H1 (cell line): ENCODE measurements at regions not wholly inside any gene's neighbourhood (a gene's known extent, or its start where the extent isn't known, plus 50 kb on each side); places are given as distances from the start of the nearest gene placed in this dataset.
A peak's percentile ranks its signal among the peaks of the same experiment; 100 is the strongest.

ENCODE experiments used
- CTCF ChIA-PET: fragments of 300-600 bp; sonication (Branson Sonifier 250); formaldehyde crosslinking; loops from one replicate; lab custom pipeline; 2021; ENCODE audit not compliant: partially characterized antibody; lab: Charles Lee
- POLR2A ChIA-PET: fragments of 300-600 bp; sonication (Branson Sonifier 250); formaldehyde crosslinking; loops from one replicate; lab custom pipeline; 2021; ENCODE audit warnings: inconsistent platforms; ENCODE audit not compliant: partially characterized antibody; lab: Charles Lee
- DNase-seq, 2 experiments: peaks; one replicate each; pipeline versions ENCODE4 v3.0.0 to v3.0.0-alpha.2; 2010 to 2022; ENCODE audit warnings: low spot score in 2 of 2, low read depth in 1 of 2, mixed read lengths in 1 of 2
- FAIRE-seq: peaks from 2 replicates; lab custom pipeline; 2011; peaks lifted over from hg19 to GRCh38; lab: Jason Lieb, UNC
- H2AFZ ChIP-seq: 2 replicates; pipeline ENCODE4 v1.8.1; 2012; ENCODE audit warnings: low read length, inconsistent platforms
- H2AK5ac ChIP-seq: 2 replicates; pipeline ENCODE4 v1.6.1; 2013; ENCODE audit warnings: low read depth, low read length
- H2BK120ac ChIP-seq: replicated peaks from 2 replicates; pipeline ENCODE3; 2013; ENCODE audit warnings: low read depth, low read length, inconsistent platforms
- H2BK12ac ChIP-seq: 2 replicates; pipeline ENCODE4 v1.6.1; 2013; ENCODE audit warnings: low read depth, low read length
- H2BK15ac ChIP-seq: 2 replicates; pipeline ENCODE4 v1.6.1; 2013; ENCODE audit warnings: low read length
- H2BK20ac ChIP-seq: 2 replicates; pipeline ENCODE4 v1.6.1; 2013; ENCODE audit warnings: low read length
- H2BK5ac ChIP-seq: 2 replicates; pipeline ENCODE4 v1.6.1; 2013; ENCODE audit warnings: low read depth, low read length
- H3K14ac ChIP-seq: 2 replicates; pipeline ENCODE4 v1.6.1; 2013; ENCODE audit warnings: inconsistent platforms; ENCODE audit not compliant: insufficient read length
- H3K18ac ChIP-seq: 2 replicates; pipeline ENCODE4 v1.6.1; 2013; ENCODE audit warnings: low read length; ENCODE audit errors: extremely low read depth
- H3K23ac ChIP-seq: 2 replicates; pipeline ENCODE4 v1.6.1; 2013; ENCODE audit warnings: inconsistent platforms; ENCODE audit not compliant: insufficient read length
- H3K23me2 ChIP-seq: 2 replicates; pipeline ENCODE4 v1.6.1; 2013; ENCODE audit warnings: low read depth, low read length
- H3K27ac ChIP-seq: 2 replicates; pipeline ENCODE4 v1.6.1; 2011; ENCODE audit warnings: low read depth, low read length, inconsistent platforms
- H3K27me3 ChIP-seq, 4 experiments: replicated peaks in 1 of 4; 1 replicate in 1 of 4; 2 replicates in 3 of 4; pipeline versions ENCODE4 v1.6.1 to v1.8.1; 2011 to 2013; ENCODE audit warnings: low read length in 3 of 4, mild to moderate bottlenecking in 3 of 4, inconsistent platforms in 2 of 4, mixed read lengths in 2 of 4, moderate library complexity in 1 of 4; ENCODE audit not compliant: control insufficient read depth in 3 of 4, insufficient read depth in 3 of 4; ENCODE audit errors: extremely low read depth in 1 of 4
- H3K36me3 ChIP-seq, 4 experiments: 2 replicates each; pipeline versions ENCODE4 v1.6.1 to v1.8.1; 2011 to 2013; ENCODE audit warnings: mild to moderate bottlenecking in 4 of 4, low read length in 3 of 4, moderate library complexity in 2 of 4, control low read depth in 1 of 4, inconsistent platforms in 1 of 4; ENCODE audit not compliant: insufficient read depth in 4 of 4, control insufficient read depth in 2 of 4
- H3K4ac ChIP-seq: replicated peaks from 2 replicates; pipeline ENCODE3; 2013; ENCODE audit warnings: low read length, low read depth, mixed read lengths, inconsistent platforms; ENCODE audit not compliant: insufficient read length
- H3K4me1 ChIP-seq, 4 experiments: replicated peaks in 1 of 4; 1 replicate in 1 of 4; 2 replicates in 3 of 4; pipeline versions ENCODE4 v1.6.1 to v1.8.1; 2011 to 2013; ENCODE audit warnings: low read length in 3 of 4, inconsistent platforms in 2 of 4, mixed read lengths in 1 of 4; ENCODE audit not compliant: insufficient read depth in 4 of 4, control insufficient read depth in 3 of 4
- H3K4me2 ChIP-seq, 2 experiments: 2 replicates each; pipeline versions ENCODE4 v1.6.1 to v1.8.1; 2011 to 2013; ENCODE audit warnings: low read depth in 2 of 2, low read length in 2 of 2, control low read depth in 1 of 2, inconsistent platforms in 1 of 2, mild to moderate bottlenecking in 1 of 2; ENCODE audit not compliant: insufficient read depth in 1 of 2
- H3K4me3 ChIP-seq, 4 experiments: fragments of 200-600, 300-600 bp in 1 of 4; sonication (generic), shearing (Covaris generic), sonication (Bioruptor Twin) in 1 of 4; 2 replicates each; pipeline versions ENCODE4 v1.5.1 to v1.8.1; 2011 to 2016; ENCODE audit warnings: low read length in 4 of 4, low read depth in 3 of 4, control low read depth in 2 of 4, inconsistent platforms in 2 of 4, mild to moderate bottlenecking in 2 of 4, mixed read lengths in 1 of 4, moderate library complexity in 1 of 4; ENCODE audit not compliant: insufficient read depth in 2 of 4; ENCODE audit errors: extremely low read depth in 1 of 4
- H3K56ac ChIP-seq: replicated peaks from 2 replicates; pipeline ENCODE3; 2013; ENCODE audit warnings: low read depth, mild to moderate bottlenecking, mixed read lengths, low read length, inconsistent platforms; ENCODE audit not compliant: insufficient read length
- H3K79me1 ChIP-seq: 2 replicates; pipeline ENCODE4 v1.6.1; 2013; ENCODE audit warnings: low read depth, low read length, control low read depth
- H3K79me2 ChIP-seq, 2 experiments: 2 replicates each; pipeline versions ENCODE4 v1.6.1 to v1.8.1; 2012 to 2013; ENCODE audit warnings: low read length in 2 of 2, mild to moderate bottlenecking in 2 of 2, inconsistent platforms in 1 of 2; ENCODE audit not compliant: insufficient read depth in 2 of 2, control insufficient read depth in 1 of 2
- H3K9ac ChIP-seq, 4 experiments: replicated peaks in 1 of 4; 1 replicate in 1 of 4; 2 replicates in 3 of 4; pipeline versions ENCODE4 v1.6.1 to v1.8.1; 2011 to 2013; ENCODE audit warnings: low read depth in 3 of 4, low read length in 3 of 4, control low read depth in 2 of 4, mild to moderate bottlenecking in 2 of 4, moderate library complexity in 2 of 4, inconsistent platforms in 1 of 4; ENCODE audit errors: extremely low read depth in 1 of 4
- H3K9me3 ChIP-seq, 2 experiments: 2 replicates each; pipeline versions ENCODE4 v1.6.1 to v1.8.1; 2012 to 2013; ENCODE audit warnings: mild to moderate bottlenecking in 2 of 2, moderate library complexity in 2 of 2, control low read depth in 1 of 2, inconsistent platforms in 1 of 2, low read depth in 1 of 2, low read length in 1 of 2, mixed read lengths in 1 of 2; ENCODE audit not compliant: insufficient read depth in 2 of 2
- H4K20me1 ChIP-seq, 2 experiments: replicated peaks in 1 of 2; 2 replicates each; pipeline versions ENCODE3 to v1.8.1; 2011 to 2013; ENCODE audit warnings: inconsistent platforms in 2 of 2, low read length in 2 of 2, mild to moderate bottlenecking in 1 of 2; ENCODE audit not compliant: insufficient read depth in 2 of 2, control insufficient read depth in 1 of 2
- H4K5ac ChIP-seq: 2 replicates; pipeline ENCODE4 v1.6.1; 2013; ENCODE audit warnings: low read length, low read depth, mixed read lengths, inconsistent platforms; ENCODE audit not compliant: insufficient read length
- H4K8ac ChIP-seq: 2 replicates; pipeline ENCODE4 v1.8.0; 2013; ENCODE audit warnings: mild to moderate bottlenecking, moderate library complexity, low read length, inconsistent platforms; ENCODE audit not compliant: insufficient read depth; ENCODE audit errors: extremely low read depth
- H4K91ac ChIP-seq: replicated peaks from 2 replicates; pipeline ENCODE3; 2013; ENCODE audit warnings: low read length, mixed read lengths, inconsistent platforms; ENCODE audit not compliant: insufficient read length
- ASH2L ChIP-seq: fragments of 200-600, 300-600 bp; sonication (generic); IDR thresholded peaks from one replicate; pipeline ENCODE4 v1.7.1; 2017; ENCODE audit warnings: low read length
- CHD2 ChIP-seq: IDR thresholded peaks from 2 replicates; pipeline ENCODE4 v1.6.1; 2012; ENCODE audit warnings: low read length, improper control_type of control experiment
- CTBP2 ChIP-seq: IDR thresholded peaks from 2 replicates; pipeline ENCODE4 v1.7.0; 2011; ENCODE audit warnings: borderline replicate concordance, mild to moderate bottlenecking, moderate library complexity, mixed read lengths, low read length; ENCODE audit not compliant: insufficient read depth, insufficient read length
- HDAC2 ChIP-seq, 2 experiments: fragments of 300-600 bp in 1 of 2; sonication (generic) in 1 of 2; IDR thresholded peaks; 2 replicates each; pipeline ENCODE4 v1.6.1; 2011 to 2012; ENCODE audit warnings: low read depth in 2 of 2, low read length in 2 of 2, mild to moderate bottlenecking in 2 of 2, moderate library complexity in 2 of 2, borderline replicate concordance in 1 of 2, inconsistent platforms in 1 of 2
- KDM1A ChIP-seq: fragments of 200-600, 300-600 bp; sonication (generic); IDR thresholded peaks from 2 replicates; pipeline ENCODE4 v1.7.1; 2016; ENCODE audit warnings: mild to moderate bottlenecking, low read length, borderline replicate concordance
- POU5F1 ChIP-seq: IDR thresholded peaks from 2 replicates; pipeline ENCODE4 v1.6.1; 2011; ENCODE audit warnings: low read depth, mild to moderate bottlenecking, low read length, moderate library complexity
- ZNF274 ChIP-seq: IDR thresholded peaks from 2 replicates; pipeline ENCODE4 v1.7.0; 2012; ENCODE audit warnings: low read length, borderline replicate concordance; ENCODE audit errors: extremely low read depth
- WGBS, 2 experiments: shearing (Covaris generic) in 1 of 2; methylation state at CpG; one replicate each; pipeline versions ENCODE4 v1.1.6 to v1.1.7; 2013 to 2015; ENCODE audit warnings: low lambda C conversion rate in 2 of 2, mixed read lengths in 2 of 2, inconsistent platforms in 1 of 2, low coverage in 1 of 2, missing lambda C conversion rate in 1 of 2; ENCODE audit not compliant: insufficient replicate concordance in 2 of 2, insufficient coverage in 1 of 2, insufficient read length in 1 of 2; ENCODE audit errors: extremely low coverage in 1 of 2, missing lambda C conversion rate in 1 of 2; 5-methylcytosine and 5-hydroxymethylcytosine counted together
- TF ChIP-seq, protein P1 (sequence below), 3 experiments: IDR thresholded peaks; 1 replicate in 2 of 3; 2 replicates in 1 of 3; pipeline versions ENCODE4 v1.5.1 to v1.6.1; 2011; ENCODE audit warnings: low read length in 3 of 3, mild to moderate bottlenecking in 3 of 3, inconsistent platforms in 2 of 3, low read depth in 1 of 3, moderate library complexity in 1 of 3; ENCODE audit not compliant: insufficient read depth in 1 of 3; ENCODE audit errors: control extremely low read depth in 1 of 3

- H3K9me3 ChIP-seq: no peaks in the 10 kb centered on the region
- H3K36me3 ChIP-seq: no peaks in the 10 kb centered on the region
- no peak overlapping the region for H2AFZ ChIP-seq
- peak overlapping the region; percentile 25; the same call in 1 of the 2 replicates for H2AK5ac ChIP-seq
- no peaks in the 10 kb centered on the region for H3K79me2 ChIP-seq
- peak overlapping the region; percentile 93 for H3K56ac ChIP-seq
- FAIRE-seq (peak; percentile 39), DNase-seq (peak in 1 of 2 experiments; percentile 74)
- H3K4me1 ChIP-seq: peaks cover 10 to 39% (median 22%) of the 10 kb centered on the region in 4 experiments
- peak overlapping the region; percentile 78 for H3K27ac ChIP-seq
- peak overlapping the region; percentile 52; the same call in 1 of the 2 replicates for H2BK20ac ChIP-seq
- H3K79me1 ChIP-seq: no peaks in the 10 kb centered on the region
- 0 out of 2 replicates have a peak overlapping the region, but pooled peaks have one; percentile 50 for H2BK15ac ChIP-seq
- ChIA-PET CTCF (interaction anchor here (0.7 to 2.2 kb wide), 8 partner anchors 17 to 323 kb away, joined by 3 to 7 read pairs (median 4); no protein-coding TSS in a partner anchor), POLR2A (interaction anchor here (0.7 to 1.6 kb wide), 6 partner anchors 15 to 268 kb away, joined by 3 to 5 read pairs (median 4); no protein-coding TSS in a partner anchor)
- H3K18ac ChIP-seq: peak overlapping the region; percentile 85
- peak overlapping the region; percentile 100 for H2BK120ac ChIP-seq
- H3K23ac ChIP-seq: no peak overlapping the region
- H3K14ac ChIP-seq: peak overlapping the region; percentile 78
- peak overlapping the region in 1 of 4 experiments; percentile 41; a peak in 3 of 8 replicates for H3K4me3 ChIP-seq
- H3K23me2 ChIP-seq: peaks cover 2% of the 10 kb centered on the region; the same call in 1 of the 2 replicates
- no peak overlapping the region for H3K9ac ChIP-seq
- peak overlapping the region; percentile 89 for H2BK12ac ChIP-seq
- H4K91ac ChIP-seq: peak overlapping the region; percentile 98
- 5% methylated on average over 2 of the region's 2 CpGs; no CpG with 5 or more reads in 1 of the 2 experiments for WGBS, 2 experiments
- peak overlapping the region; percentile 54; the same call in 1 of the 2 replicates for H4K8ac ChIP-seq
- H3K27me3 ChIP-seq: peaks cover 0 to 2% (median 0%) of the 10 kb centered on the region in 4 experiments; a peak in 2 of 7 replicates
- peak overlapping the region; percentile 98 for H2BK5ac ChIP-seq
- H4K20me1 ChIP-seq: no peaks in the 10 kb centered on the region
- H3K4ac ChIP-seq: peak overlapping the region; percentile 97
- peak overlapping the region; percentile 79 for H4K5ac ChIP-seq
- H3K4me2 ChIP-seq: peak overlapping the region; percentile 63 to 66
- TF ChIP-seq CHD2 (no peak), ZNF274 (no peak), KDM1A (peak; percentile 59; the same call in 1 of the 2 replicates), ASH2L (peak; percentile 87), POU5F1 (no peak), HDAC2 (IDR thresholded peaks at IDR 0.05; ENCODE audit: borderline replicate concordance in 1 of 2, low read depth in 2 of 2, low read length in 2 of 2) (0 out of 4 replicates have a peak, but pooled peaks have one; percentile 10 to 31), CTBP2 (peak; percentile 66)
- TF ChIP-seq, protein P1, sequence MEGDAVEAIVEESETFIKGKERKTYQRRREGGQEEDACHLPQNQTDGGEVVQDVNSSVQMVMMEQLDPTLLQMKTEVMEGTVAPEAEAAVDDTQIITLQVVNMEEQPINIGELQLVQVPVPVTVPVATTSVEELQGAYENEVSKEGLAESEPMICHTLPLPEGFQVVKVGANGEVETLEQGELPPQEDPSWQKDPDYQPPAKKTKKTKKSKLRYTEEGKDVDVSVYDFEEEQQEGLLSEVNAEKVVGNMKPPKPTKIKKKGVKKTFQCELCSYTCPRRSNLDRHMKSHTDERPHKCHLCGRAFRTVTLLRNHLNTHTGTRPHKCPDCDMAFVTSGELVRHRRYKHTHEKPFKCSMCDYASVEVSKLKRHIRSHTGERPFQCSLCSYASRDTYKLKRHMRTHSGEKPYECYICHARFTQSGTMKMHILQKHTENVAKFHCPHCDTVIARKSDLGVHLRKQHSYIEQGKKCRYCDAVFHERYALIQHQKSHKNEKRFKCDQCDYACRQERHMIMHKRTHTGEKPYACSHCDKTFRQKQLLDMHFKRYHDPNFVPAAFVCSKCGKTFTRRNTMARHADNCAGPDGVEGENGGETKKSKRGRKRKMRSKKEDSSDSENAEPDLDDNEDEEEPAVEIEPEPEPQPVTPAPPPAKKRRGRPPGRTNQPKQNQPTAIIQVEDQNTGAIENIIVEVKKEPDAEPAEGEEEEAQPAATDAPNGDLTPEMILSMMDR (IDR thresholded peaks at IDR 0.05; ENCODE audit: control extremely low read depth in 1 of 3, insufficient read depth in 1 of 3, low read depth in 1 of 3, low read length in 3 of 3): peak; percentile 38 to 85 (median 79)
These were observed 326.1 kb upstream of the HS6ST1 start for GRCh38 chr2:128644718-128645256.
